Endothelial cell of umbilical vein (primary cell): ENCODE measurements at regions not wholly inside any gene's neighbourhood (a gene's known extent, or its start where the extent isn't known, plus 50 kb on each side); places are given as distances from the start of the nearest gene placed in this dataset.

Experiments used
- BruUV-seq: library from RNA; stranded (reverse); fragments of 400-500 nt; replicated peaks from 2 replicates; lab custom pipeline; 2021; lab: Mats Ljungman, UMichigan
- CTCF ChIA-PET: fragments of 300-600, 350-600 bp; sonication (Branson Sonifier 250); formaldehyde crosslinking; loops from one replicate; lab custom pipeline; 2021; ENCODE audit warnings: antibody characterized with exemption, inconsistent platforms; lab: Charles Lee
- POLR2A ChIA-PET: fragments of 300-600, 350-600 bp; sonication (Branson Sonifier 250); formaldehyde crosslinking; loops from one replicate; lab custom pipeline; 2021; ENCODE audit warnings: antibody characterized with exemption, inconsistent platforms; lab: Charles Lee
- DNase-seq: peaks from one replicate; pipeline ENCODE4 v3.0.0-alpha.2; 2011; ENCODE audit warnings: low read depth, low spot score
- FAIRE-seq: peaks from 2 replicates; lab custom pipeline; 2011; peaks lifted over from hg19 to GRCh38; lab: Jason Lieb, UNC
- H2AFZ ChIP-seq: 2 replicates; pipeline ENCODE4 v1.6.0; 2012; ENCODE audit warnings: low read depth, low read length, control low read depth, inconsistent platforms
- H3K27ac ChIP-seq: 2 replicates; pipeline ENCODE4 v1.5.1; 2011; ENCODE audit warnings: low read depth, mild to moderate bottlenecking, control low read depth, low read length, moderate library complexity; ENCODE audit not compliant: insufficient read depth
- H3K27me3 ChIP-seq, 2 experiments: 2 replicates each; pipeline versions ENCODE4 v1.6.0 to v1.6.1; 2011; ENCODE audit warnings: low read length in 2 of 2, mixed read lengths in 1 of 2; ENCODE audit not compliant: control insufficient read depth in 2 of 2, insufficient read depth in 2 of 2
- H3K36me3 ChIP-seq, 2 experiments: 2 replicates in 1 of 2; 3 replicates in 1 of 2; pipeline ENCODE4 v1.5.1; 2011; ENCODE audit warnings: low read length in 2 of 2, mild to moderate bottlenecking in 1 of 2, moderate library complexity in 1 of 2; ENCODE audit not compliant: control insufficient read depth in 2 of 2, insufficient read depth in 2 of 2; ENCODE audit errors: extremely low read depth in 1 of 2
- H3K4me1 ChIP-seq: 3 replicates; pipeline ENCODE4 v1.5.1; 2011; ENCODE audit warnings: mild to moderate bottlenecking, low read length; ENCODE audit not compliant: control insufficient read depth, insufficient read depth; ENCODE audit errors: extremely low read depth
- H3K4me2 ChIP-seq: 2 replicates; pipeline ENCODE4 v1.6.1; 2011; ENCODE audit warnings: low read length, control low read depth, mixed read lengths; ENCODE audit not compliant: insufficient read depth
- H3K4me3 ChIP-seq, 3 experiments: fragments of 200-600 bp in 1 of 3; sonication (generic), shearing (Covaris generic) in 1 of 3; replicated peaks in 1 of 3; 2 replicates each; pipeline ENCODE4 v1.5.1; 2011 to 2016; ENCODE audit warnings: control low read depth in 3 of 3, low read length in 3 of 3, mild to moderate bottlenecking in 2 of 3, inconsistent platforms in 1 of 3, low read depth in 1 of 3, moderate library complexity in 1 of 3; ENCODE audit not compliant: insufficient read depth in 1 of 3
- H3K79me2 ChIP-seq: 2 replicates; pipeline ENCODE4 v1.6.0; 2012; ENCODE audit warnings: low read length, inconsistent platforms; ENCODE audit not compliant: control insufficient read depth, insufficient read depth
- H3K9ac ChIP-seq: replicated peaks from 2 replicates; pipeline ENCODE3; 2011; ENCODE audit warnings: low read length, control low read depth; ENCODE audit not compliant: insufficient read depth; ENCODE audit errors: extremely low read depth
- H3K9me1 ChIP-seq: replicated peaks from 3 replicates; pipeline ENCODE4 v1.6.0; 2011; ENCODE audit warnings: mild to moderate bottlenecking, low read length; ENCODE audit not compliant: control insufficient read depth, insufficient read depth; ENCODE audit errors: extremely low read depth
- H3K9me3 ChIP-seq: replicated peaks from 2 replicates; pipeline ENCODE4 v1.5.1; 2012; ENCODE audit warnings: low read length, inconsistent platforms; ENCODE audit not compliant: control insufficient read depth, insufficient read depth
- H4K20me1 ChIP-seq: replicated peaks from 2 replicates; pipeline ENCODE3; 2011; ENCODE audit warnings: mild to moderate bottlenecking, low read length; ENCODE audit not compliant: control insufficient read depth, insufficient read depth; ENCODE audit errors: extremely low read depth
- CTCF ChIP-seq, 2 donors: IDR thresholded peaks; 1 replicate in 1 of 2; 2 replicates in 1 of 2; pipeline ENCODE4 v1.5.1; 2011; ENCODE audit warnings: low read length in 2 of 2, mild to moderate bottlenecking in 2 of 2, moderate library complexity in 2 of 2, control low read depth in 1 of 2, inconsistent platforms in 1 of 2, low read depth in 1 of 2; ENCODE audit not compliant: insufficient read depth in 1 of 2; ENCODE audit errors: extremely low read depth in 1 of 2
- EZH2 ChIP-seq: IDR thresholded peaks from 2 replicates; pipeline ENCODE4 v1.6.1; 2012; ENCODE audit warnings: borderline replicate concordance, low read depth, mild to moderate bottlenecking, moderate library complexity, low read length, inconsistent platforms; ENCODE audit not compliant: severe bottlenecking
- FOS ChIP-seq: IDR thresholded peaks from 2 replicates; pipeline ENCODE4 v1.6.1; 2011; ENCODE audit warnings: mild to moderate bottlenecking, low read length, moderate library complexity, borderline replicate concordance; ENCODE audit not compliant: insufficient read depth
- GATA2 ChIP-seq: IDR thresholded peaks from 2 replicates; pipeline ENCODE4 v1.7.0; 2011; ENCODE audit warnings: low read depth, mild to moderate bottlenecking, moderate library complexity, mixed read lengths, low read length; ENCODE audit not compliant: insufficient read length, insufficient read depth
- JUN ChIP-seq: IDR thresholded peaks from 2 replicates; pipeline ENCODE4 v1.6.1; 2011; ENCODE audit warnings: borderline replicate concordance, low read depth; ENCODE audit not compliant: insufficient read length, insufficient read depth
- MAX ChIP-seq: IDR thresholded peaks from 2 replicates; pipeline ENCODE4 v1.6.1; 2011; ENCODE audit not compliant: insufficient read depth, insufficient read length
- MYC ChIP-seq: IDR thresholded peaks from one replicate; pipeline ENCODE4 v1.6.1; 2011; ENCODE audit warnings: mild to moderate bottlenecking, low read depth, low read length
- POLR2A ChIP-seq: IDR thresholded peaks from 2 replicates; pipeline ENCODE4 v1.6.1; 2012; ENCODE audit warnings: low read depth, mild to moderate bottlenecking, control low read depth, low read length
- POLR2AphosphoS5 ChIP-seq: IDR thresholded peaks from 2 replicates; pipeline ENCODE4 v1.6.1; 2012; ENCODE audit warnings: low read depth, mild to moderate bottlenecking, control low read depth, low read length, moderate library complexity; ENCODE audit not compliant: insufficient read depth
- dilution Hi-C: fragments of 300-500 bp; cut with MboI; formaldehyde crosslinking; loops from one replicate; pipeline ENCODE4 v1.15.0; 2019; ENCODE audit warnings: low sequenced_read_pairs; ENCODE audit not compliant: extremely low pct_ligation_motif_present
- intact Hi-C: fragments of 100-400 bp; cut with micrococcal nuclease; formaldehyde crosslinking; loops from one replicate; pipeline ENCODE4 v1.10.0; 2022

GRCh38 chr2:64386676-64387075, 67.3 kb upstream of the LGALSL start:
- no peak overlapping the region for H3K27ac ChIP-seq
- no peaks in the 10 kb centered on the region for H3K36me3 ChIP-seq
- no peaks in the 10 kb centered on the region for H3K9me3 ChIP-seq
- H3K4me1 ChIP-seq = no peaks in the 10 kb centered on the region
- DNase-seq (no peak), FAIRE-seq (no peak)
- H3K79me2 ChIP-seq = no peaks in the 10 kb centered on the region
- H2AFZ ChIP-seq = no peak overlapping the region
- BruUV-seq = no TSS peak
- H3K4me3 ChIP-seq = no peak overlapping the region
- H4K20me1 ChIP-seq = no peaks in the 10 kb centered on the region
- ChIA-PET POLR2A (no interaction called here), CTCF (no interaction called here)
- dilution Hi-C loops = no loop called here
- no peak overlapping the region for H3K4me2 ChIP-seq
- intact Hi-C loops = no loop called here
- H3K27me3 ChIP-seq = peaks cover 4 to 9% of the 10 kb centered on the region in 2 experiments
- no peaks in the 10 kb centered on the region for H3K9me1 ChIP-seq
- TF ChIP-seq EZH2 (no peak), POLR2AphosphoS5 (no peak), POLR2A (no peak), MYC (no peak), FOS (no peak), MAX (no peak), GATA2 (no peak), JUN (no peak), CTCF (IDR thresholded peaks at IDR 0.05; ENCODE audit: extremely low read depth in 1 of 2, insufficient read depth in 1 of 2, low read depth in 1 of 2, low read length in 2 of 2) (no peak)
- no peak overlapping the region for H3K9ac ChIP-seq
